Tibial nerve (tissue), 4 donors: ENCODE measurements at regions not wholly inside any gene's neighbourhood (a gene's known extent, or its start where the extent isn't known, plus 50 kb on each side); places are given as distances from the start of the nearest gene placed in this dataset.
"Not testable (repeated sequence)": the region's sequence is repeated elsewhere in the genome, so short reads cannot be mapped to it uniquely, and the experiment has no call there.

Experiments
- DNase-seq, 2 donors: peaks; one replicate each; pipeline ENCODE4 v3.0.0-alpha.2; 2019; ENCODE audit warnings: low spot score in 2 of 2
- H3K27ac ChIP-seq, 4 donors: fragments of 200-600 bp; sonication (generic) in 3 of 4; one replicate each; pipeline ENCODE4 v1.5.1; 2017 to 2019; ENCODE audit warnings: mild to moderate bottlenecking in 1 of 4
- H3K27me3 ChIP-seq, 2 donors: fragments of 200-600 bp; sonication (generic) in 1 of 2; one replicate each; pipeline versions ENCODE4 v1.5.1 to v1.6.0; 2017 to 2019
- H3K36me3 ChIP-seq, 3 donors: fragments of 200-600 bp; sonication (generic); one replicate each; pipeline ENCODE4 v1.5.1; 2018 to 2019
- H3K4me1 ChIP-seq, 4 donors: fragments of 200-600 bp; sonication (generic) in 3 of 4; one replicate each; pipeline ENCODE4 v1.5.1; 2017 to 2019
- H3K4me3 ChIP-seq, 4 donors: fragments of 200-600 bp; sonication (generic) in 3 of 4; one replicate each; pipeline ENCODE4 v1.5.1; 2017 to 2019; ENCODE audit warnings: mild to moderate bottlenecking in 1 of 4, moderate library complexity in 1 of 4
- H3K9me3 ChIP-seq, 4 donors: fragments of 200-600 bp; sonication (generic) in 3 of 4; one replicate each; pipeline ENCODE4 v1.5.1; 2017 to 2019
- CTCF ChIP-seq, 5 experiments: fragments of 200-600 bp in 3 of 5; fragments of 450-650 bp in 2 of 5; sonication (generic) in 3 of 5; IDR thresholded peaks; one replicate each; pipeline ENCODE4 v1.5.1; 2016 to 2019; ENCODE audit warnings: antibody characterized with exemption in 5 of 5, mild to moderate bottlenecking in 3 of 5, moderate library complexity in 2 of 5
- EP300 ChIP-seq, 2 donors: sonication (generic); formaldehyde crosslinking; IDR thresholded peaks; one replicate each; pipeline ENCODE4 v1.6.1; 2017; ENCODE audit warnings: antibody characterized with exemption in 2 of 2, mild to moderate bottlenecking in 1 of 2
- POLR2A ChIP-seq, 2 donors: fragments of 450-650 bp; IDR thresholded peaks; one replicate each; pipeline ENCODE4 v1.6.1; 2017; ENCODE audit warnings: antibody characterized with exemption in 2 of 2, mild to moderate bottlenecking in 2 of 2, moderate library complexity in 2 of 2
- whole genome bisulfite sequencing, 2 donors: methylation state at CpG; one replicate each; pipeline ENCODE4 v1.1.5; 2018; 5-methylcytosine and 5-hydroxymethylcytosine counted together

- Histone ChIP-seq H3K9me3 (no peaks in the 10 kb centered on the region), H3K27me3 (no peaks in the 10 kb centered on the region), H3K27ac (no peak overlapping the region), H3K36me3 (no peaks in the 10 kb centered on the region), H3K4me3 (no peak overlapping the region), H3K4me1 (no peaks in the 10 kb centered on the region)
- DNase-seq = no peak
- no peak for TF ChIP-seq CTCF (IDR thresholded peaks at IDR 0.05)
- no peak for TF ChIP-seq POLR2A (IDR thresholded peaks at IDR 0.05)
- no peak for TF ChIP-seq EP300 (IDR thresholded peaks at IDR 0.05)
Measured at GRCh38 chr5:21419383-21419782, 1431.4 kb upstream of the CDH18 start.

GRCh38 chr5:21402089-21402488 lies 1414.1 kb upstream of the CDH18 start:
- H3K36me3 ChIP-seq, H3K4me1 ChIP-seq, H3K4me3 ChIP-seq, H3K27ac ChIP-seq, DNase-seq, H3K27me3 ChIP-seq, H3K9me3 ChIP-seq: not testable (repeated sequence)

- Histone ChIP-seq H3K27me3 (no peaks in the 10 kb centered on the region), H3K36me3 (no peaks in the 10 kb centered on the region), H3K9me3 (no peaks in the 10 kb centered on the region), H3K4me3 (no peak overlapping the region), H3K27ac (no peak overlapping the region), H3K4me1 (no peaks in the 10 kb centered on the region)
- no peak for DNase-seq
- WGBS, 2 donors = 31 to 46% methylated on average over 3 of the region's 3 CpGs
- no peak for TF ChIP-seq EP300 (IDR thresholded peaks at IDR 0.05)
- TF ChIP-seq CTCF (IDR thresholded peaks at IDR 0.05) = no peak
- TF ChIP-seq POLR2A (IDR thresholded peaks at IDR 0.05) = no peak
Measured at GRCh38 chr5:21398511-21398910, 1410.5 kb upstream of the CDH18 start.

GRCh38 chr5:21397693-21398092 lies 1409.7 kb upstream of the CDH18 start:
- no peaks in the 10 kb centered on the region for H3K27me3 ChIP-seq
- DNase-seq = no peak
- no peaks in the 10 kb centered on the region for H3K4me1 ChIP-seq
- TF ChIP-seq EP300 (IDR thresholded peaks at IDR 0.05) (no peak), POLR2A (IDR thresholded peaks at IDR 0.05) (no peak), CTCF (IDR thresholded peaks at IDR 0.05) (no peak)
- H3K9me3 ChIP-seq = no peaks in the 10 kb centered on the region
- WGBS, 2 donors = 87 to 98% methylated on average over 2 of the region's 2 CpGs
- no peak overlapping the region for H3K27ac ChIP-seq
- H3K36me3 ChIP-seq = no peaks in the 10 kb centered on the region
- H3K4me3 ChIP-seq = no peak overlapping the region

GRCh38 chr5:21391506-21391905 lies 1403.5 kb upstream of the CDH18 start:
- 76 to 83% methylated on average over 1 of the region's 1 CpG for WGBS, 2 donors
- Histone ChIP-seq H3K4me1 (no peaks in the 10 kb centered on the region), H3K36me3 (no peaks in the 10 kb centered on the region), H3K27ac (no peak overlapping the region), H3K4me3 (no peak overlapping the region), H3K27me3 (no peaks in the 10 kb centered on the region), H3K9me3 (no peaks in the 10 kb centered on the region)
- TF ChIP-seq CTCF (IDR thresholded peaks at IDR 0.05) = no peak
- TF ChIP-seq POLR2A (IDR thresholded peaks at IDR 0.05) = no peak
- TF ChIP-seq EP300 (IDR thresholded peaks at IDR 0.05) = no peak
- DNase-seq = no peak

GRCh38 chr5:21360754-21361153 lies 1372.8 kb upstream of the CDH18 start:
- DNase-seq, H3K4me3 ChIP-seq, H3K27me3 ChIP-seq, H3K4me1 ChIP-seq, H3K9me3 ChIP-seq, H3K27ac ChIP-seq, H3K36me3 ChIP-seq: not testable (repeated sequence)

- H3K36me3 ChIP-seq, DNase-seq, H3K4me3 ChIP-seq, H3K9me3 ChIP-seq, H3K4me1 ChIP-seq, H3K27me3 ChIP-seq, H3K27ac ChIP-seq: not testable (repeated sequence)
- 90 to 91% methylated on average over 3 of the region's 3 CpGs for WGBS, 2 donors
Measured at GRCh38 chr5:21341948-21342261, 1353.9 kb upstream of the CDH18 start.

- H3K4me1 ChIP-seq, H3K27ac ChIP-seq, H3K9me3 ChIP-seq, DNase-seq, H3K36me3 ChIP-seq, H3K27me3 ChIP-seq: not testable (repeated sequence)
- peak overlapping the region in 2 of 4 donors; percentile 15 to 33 for H3K4me3 ChIP-seq
- 89% methylated on average over 6 of the region's 68 CpGs; no CpG with 5 or more reads in 1 of the 2 donors for WGBS, 2 donors
Measured at GRCh38 chr5:21341203-21341947, 1353.4 kb upstream of the CDH18 start.

GRCh38 chr5:21340233-21340632 lies 1352.2 kb upstream of the CDH18 start:
- not testable (repeated sequence) for H3K27me3 ChIP-seq, H3K9me3 ChIP-seq, H3K4me1 ChIP-seq, H3K36me3 ChIP-seq, H3K4me3 ChIP-seq, DNase-seq, H3K27ac ChIP-seq
- WGBS, 2 donors = 70 to 74% methylated on average over 2 to 3 of the region's 3 CpGs

- 5 to 17% methylated on average over 1 of the region's 1 CpG for WGBS, 2 donors
- not testable (repeated sequence) for H3K9me3 ChIP-seq, H3K4me3 ChIP-seq, H3K27ac ChIP-seq, DNase-seq, H3K36me3 ChIP-seq, H3K4me1 ChIP-seq, H3K27me3 ChIP-seq
Measured at GRCh38 chr5:21336478-21336877, 1348.5 kb upstream of the CDH18 start.
